ENCODE measurements at regions not wholly inside any gene's neighbourhood (a gene's known extent, or its start where the extent isn't known, plus 50 kb on each side); places are given as distances from the start of the nearest gene placed in this dataset.

DNA sequence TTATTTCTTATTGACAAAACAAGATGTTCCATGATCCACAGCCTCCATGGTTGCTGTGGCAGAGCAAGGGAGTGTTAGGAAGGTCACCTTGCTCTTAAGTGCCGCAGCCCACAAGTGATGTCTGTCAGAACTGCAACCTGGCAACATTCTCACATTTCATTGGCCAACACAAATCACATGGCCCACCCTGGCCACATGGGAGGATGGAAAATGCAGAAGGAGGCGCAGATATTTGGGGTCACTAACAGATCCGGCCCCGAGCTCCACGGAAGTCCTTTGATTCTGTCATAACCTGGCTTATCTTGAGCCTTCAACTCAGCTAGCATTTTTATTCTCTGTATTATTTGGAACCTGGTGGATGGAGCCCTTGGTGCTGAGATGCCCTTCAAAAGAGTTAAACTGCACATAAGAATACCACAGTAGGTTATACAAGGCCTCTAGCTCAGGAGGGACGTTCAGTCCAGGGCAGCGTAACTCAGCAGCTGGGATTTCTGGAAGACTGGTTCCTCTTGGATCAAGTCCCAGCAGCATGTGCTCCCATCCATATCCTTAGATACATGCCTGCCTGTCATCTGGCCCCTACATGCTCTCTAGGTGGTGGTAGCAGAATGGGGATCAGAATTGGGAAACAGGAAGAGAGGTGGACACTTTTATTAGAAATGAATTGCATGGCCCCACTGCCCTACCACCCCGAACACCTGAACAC is 508.1 kb downstream of the HAPSTR1 start:
- Histone ChIP-seq H3K4me3 (ENCODE audit: low read depth, low read length, poor library complexity, severe bottlenecking) (no peak overlapping the region), H3K27me3 (replicated peaks; ENCODE audit: insufficient read depth, low read depth, low read length, poor library complexity) (peaks cover 3% of the 10 kb centered on the region), H3K27ac (ENCODE audit: low read depth, low read length, poor library complexity, severe bottlenecking) (no peak overlapping the region), H3K9me3 (ENCODE audit: low read depth, low read length, poor library complexity, severe bottlenecking) (no peaks in the 10 kb centered on the region), H3K36me3 (ENCODE audit: insufficient read depth, low read length, poor library complexity, severe bottlenecking) (no peaks in the 10 kb centered on the region), H3K4me1 (ENCODE audit: insufficient read depth, low read length, poor library complexity, severe bottlenecking) (no peaks in the 10 kb centered on the region)
- CTCF ChIA-PET: no interaction called here
- POLR2A ChIA-PET (ENCODE audit: low non-redundant PET): no interaction called here
- intact Hi-C loops (cut with micrococcal nuclease; ENCODE audit: unreplicated experiment): no loop called here
- no peak for DNase-seq (ENCODE audit: low spot score)
- TF ChIP-seq EZH2 (IDR thresholded peaks at IDR 0.05; ENCODE audit: borderline replicate concordance, low read depth, low read length, poor library complexity, severe bottlenecking) (no peak), CTCF (conservative IDR thresholded peaks at IDR 0.05; ENCODE audit: low read depth, low read length) (no peak)
- BruUV-seq (replicated peaks): no TSS peak

GRCh38 chr16:9602189-9602588 is 510.7 kb downstream of the HAPSTR1 start:
- H3K36me3 ChIP-seq (ENCODE audit: insufficient read depth, low read length, poor library complexity, severe bottlenecking): no peaks in the 10 kb centered on the region
- POLR2A ChIA-PET (ENCODE audit: low non-redundant PET): no interaction called here
- DNase-seq (ENCODE audit: low spot score): no peak
- no peaks in the 10 kb centered on the region for H3K4me1 ChIP-seq (ENCODE audit: insufficient read depth, low read length, poor library complexity, severe bottlenecking)
- no peaks in the 10 kb centered on the region for H3K9me3 ChIP-seq (ENCODE audit: low read depth, low read length, poor library complexity, severe bottlenecking)
- BruUV-seq (replicated peaks): no TSS peak
- intact Hi-C loops (cut with micrococcal nuclease; ENCODE audit: unreplicated experiment): no loop called here
- H3K27ac ChIP-seq (ENCODE audit: low read depth, low read length, poor library complexity, severe bottlenecking): no peak overlapping the region
- no peaks in the 10 kb centered on the region for H3K27me3 ChIP-seq (replicated peaks; ENCODE audit: insufficient read depth, low read depth, low read length, poor library complexity)
- CTCF ChIA-PET: no interaction called here
- TF ChIP-seq CTCF (conservative IDR thresholded peaks at IDR 0.05; ENCODE audit: low read depth, low read length) (no peak), EZH2 (IDR thresholded peaks at IDR 0.05; ENCODE audit: borderline replicate concordance, low read depth, low read length, poor library complexity, severe bottlenecking) (no peak)
- H3K4me3 ChIP-seq (ENCODE audit: low read depth, low read length, poor library complexity, severe bottlenecking): no peak overlapping the region

GRCh38 chr16:9603316-9603715 is 511.9 kb downstream of the HAPSTR1 start:
- Histone ChIP-seq H3K9me3 (ENCODE audit: low read depth, low read length, poor library complexity, severe bottlenecking) (no peaks in the 10 kb centered on the region), H3K27me3 (replicated peaks; ENCODE audit: insufficient read depth, low read depth, low read length, poor library complexity) (no peaks in the 10 kb centered on the region), H3K36me3 (ENCODE audit: insufficient read depth, low read length, poor library complexity, severe bottlenecking) (no peaks in the 10 kb centered on the region), H3K4me1 (ENCODE audit: insufficient read depth, low read length, poor library complexity, severe bottlenecking) (no peaks in the 10 kb centered on the region), H3K27ac (ENCODE audit: low read depth, low read length, poor library complexity, severe bottlenecking) (no peak overlapping the region), H3K4me3 (ENCODE audit: low read depth, low read length, poor library complexity, severe bottlenecking) (no peak overlapping the region)
- TF ChIP-seq EZH2 (IDR thresholded peaks at IDR 0.05; ENCODE audit: borderline replicate concordance, low read depth, low read length, poor library complexity, severe bottlenecking) (no peak), CTCF (conservative IDR thresholded peaks at IDR 0.05; ENCODE audit: low read depth, low read length) (no peak)
- ChIA-PET CTCF (no interaction called here), POLR2A (ENCODE audit: low non-redundant PET) (no interaction called here)
- intact Hi-C loops (cut with micrococcal nuclease; ENCODE audit: unreplicated experiment): no loop called here
- DNase-seq (ENCODE audit: low spot score): no peak
- no TSS peak for BruUV-seq (replicated peaks)
